ENCODE measurements at regions not wholly inside any gene's neighbourhood (a gene's known extent, or its start where the extent isn't known, plus 50 kb on each side); places are given as distances from the start of the nearest gene placed in this dataset.

GRCh38 chr2:14428056-14428455 is 204.5 kb upstream of the LRATD1 start:
- TF ChIP-seq CTCF (IDR thresholded peaks at IDR 0.05) (peak in 3 of 4 donors; percentile 16 to 40 (median 34)), POLR2A (IDR thresholded peaks at IDR 0.05) (no peak)

Measured in right lobe of liver (tissue), 4 donors.